Neural cell (in vitro differentiated cells): ENCODE measurements at regions not wholly inside any gene's neighbourhood (a gene's known extent, or its start where the extent isn't known, plus 50 kb on each side); places are given as distances from the start of the nearest gene placed in this dataset.

ENCODE experiments used
- H2AFZ ChIP-seq: fragments of 200-600, 300-800 bp; sonication (generic), shearing (Covaris generic); 2 replicates; pipeline ENCODE4 v1.6.0; 2014; ENCODE audit warnings: low read depth, mild to moderate bottlenecking, antibody characterized with exemption, low read length, moderate library complexity
- H3F3A ChIP-seq: fragments of 200-600 bp; shearing (Covaris generic); 2 replicates; pipeline ENCODE4 v1.6.1; 2016; ENCODE audit warnings: mild to moderate bottlenecking, moderate library complexity, mixed read lengths, antibody characterized with exemption, low read length; ENCODE audit not compliant: insufficient read depth, poor library complexity, severe bottlenecking
- H3K27ac ChIP-seq: fragments of 200-600, 300-800 bp; sonication (generic), shearing (Covaris generic); 2 replicates; pipeline ENCODE4 v1.5.1; 2014; ENCODE audit warnings: mild to moderate bottlenecking, low read length, moderate library complexity
- H3K27me3 ChIP-seq: fragments of 300-800, 200-600 bp; sonication (generic), shearing (Covaris generic); 2 replicates; pipeline ENCODE4 v1.6.0; 2014; ENCODE audit warnings: mild to moderate bottlenecking, low read depth, low read length, moderate library complexity; ENCODE audit not compliant: insufficient read depth
- H3K36me3 ChIP-seq: fragments of 300-800, 200-600 bp; sonication (generic), shearing (Covaris generic); 2 replicates; pipeline ENCODE4 v1.5.1; 2014; ENCODE audit warnings: mild to moderate bottlenecking, antibody characterized with exemption, low read length, moderate library complexity; ENCODE audit not compliant: insufficient read depth
- H3K4me2 ChIP-seq: fragments of 300-800, 200-600 bp; sonication (generic), shearing (Covaris generic); 2 replicates; pipeline ENCODE4 v1.6.0; 2014; ENCODE audit warnings: mild to moderate bottlenecking, low read length
- H3K4me3 ChIP-seq: fragments of 300-800, 200-600 bp; sonication (generic), shearing (Covaris generic); 2 replicates; pipeline ENCODE4 v1.5.1; 2014; ENCODE audit warnings: mild to moderate bottlenecking, low read length, moderate library complexity
- H3K79me2 ChIP-seq: fragments of 200-600 bp; shearing (Covaris generic); replicated peaks from 2 replicates; pipeline ENCODE4 v1.6.0; 2014; ENCODE audit warnings: mild to moderate bottlenecking, low read length, moderate library complexity; ENCODE audit not compliant: insufficient read depth
- H3K9ac ChIP-seq: fragments of 300-800, 200-600 bp; sonication (generic), shearing (Covaris generic); 2 replicates; pipeline ENCODE4 v1.6.1; 2016; ENCODE audit warnings: mild to moderate bottlenecking, low read length, mixed read lengths
- H3K9me2 ChIP-seq: fragments of 200-600 bp; shearing (Covaris generic); 2 replicates; pipeline ENCODE4 v1.6.1; 2016; ENCODE audit warnings: mild to moderate bottlenecking, low read length, mixed read lengths; ENCODE audit not compliant: insufficient read depth
- H3K9me3 ChIP-seq: fragments of 200-600, 300-800 bp; sonication (generic), shearing (Covaris generic); 2 replicates; pipeline ENCODE4 v1.6.1; 2016; ENCODE audit warnings: mild to moderate bottlenecking, mixed run types, low read length, moderate library complexity, mixed read lengths
- H4K20me1 ChIP-seq: fragments of 200-600 bp; shearing (Covaris generic); 2 replicates; pipeline ENCODE4 v1.6.1; 2016; ENCODE audit warnings: mild to moderate bottlenecking, mixed run types; ENCODE audit not compliant: insufficient read depth
- CTCF ChIP-seq: fragments of 450-650 bp; IDR thresholded peaks from 2 replicates; pipeline ENCODE4 v1.5.1; 2014; ENCODE audit warnings: antibody characterized with exemption, mild to moderate bottlenecking, moderate library complexity; ENCODE audit not compliant: poor library complexity, severe bottlenecking
- EP300 ChIP-seq: fragments of 450-650 bp; conservative IDR thresholded peaks from 2 replicates; pipeline ENCODE4 v1.6.1; 2014; ENCODE audit warnings: antibody characterized with exemption, mild to moderate bottlenecking, moderate library complexity; ENCODE audit not compliant: poor library complexity, severe bottlenecking
- EZH2 ChIP-seq: fragments of 200-600, 300-800 bp; shearing (Covaris generic), sonication (generic); IDR thresholded peaks from 2 replicates; pipeline ENCODE4 v1.6.1; 2014; ENCODE audit warnings: antibody characterized with exemption, low read length, borderline replicate concordance, mild to moderate bottlenecking; ENCODE audit not compliant: insufficient read depth, poor library complexity, severe bottlenecking
- MXI1 ChIP-seq: fragments of 450-650 bp; conservative IDR thresholded peaks from 2 replicates; pipeline ENCODE4 v1.6.1; 2014; ENCODE audit warnings: antibody characterized with exemption, mild to moderate bottlenecking; ENCODE audit not compliant: poor library complexity, severe bottlenecking
- POLR2AphosphoS5 ChIP-seq: IDR thresholded peaks from 2 replicates; pipeline ENCODE4 v1.6.1; 2012
- RAD21 ChIP-seq: fragments of 450-650 bp; conservative IDR thresholded peaks from 2 replicates; pipeline ENCODE4 v1.6.1; 2014; ENCODE audit warnings: antibody characterized with exemption, mild to moderate bottlenecking, moderate library complexity
- REST ChIP-seq: IDR thresholded peaks from 2 replicates; pipeline ENCODE4 v1.6.1; 2012; ENCODE audit warnings: borderline replicate concordance
- SMC3 ChIP-seq: fragments of 450-650 bp; conservative IDR thresholded peaks from 2 replicates; pipeline ENCODE4 v1.6.1; 2014; ENCODE audit warnings: antibody characterized with exemption, mild to moderate bottlenecking, moderate library complexity; ENCODE audit not compliant: poor library complexity
- TAF1 ChIP-seq: IDR thresholded peaks from 2 replicates; pipeline ENCODE4 v1.6.1; 2012; ENCODE audit warnings: low read depth

- H2AFZ ChIP-seq = no peak overlapping the region
- H3K27ac ChIP-seq = no peak overlapping the region
- no peaks in the 10 kb centered on the region for H3K9me2 ChIP-seq
- H3K9ac ChIP-seq = no peak overlapping the region
- no peaks in the 10 kb centered on the region for H4K20me1 ChIP-seq
- no peaks in the 10 kb centered on the region for H3K9me3 ChIP-seq
- no peaks in the 10 kb centered on the region for H3K36me3 ChIP-seq
- H3K4me3 ChIP-seq = no peak overlapping the region
- H3K27me3 ChIP-seq = no peaks in the 10 kb centered on the region
- no peaks in the 10 kb centered on the region for H3F3A ChIP-seq
- no peaks in the 10 kb centered on the region for H3K79me2 ChIP-seq
- TF ChIP-seq SMC3 = no peak
- no peak for TF ChIP-seq TAF1
- TF ChIP-seq CTCF = no peak
- TF ChIP-seq POLR2AphosphoS5 = no peak
- TF ChIP-seq RAD21 = no peak
- no peak for TF ChIP-seq EZH2
- no peak overlapping the region for H3K4me2 ChIP-seq
These were observed 180.7 kb upstream of the KLF14 start for GRCh38 chr7:130914554-130915294.

GRCh38 chr7:130917669-130918128 lies 183.7 kb upstream of the KLF14 start:
- Histone ChIP-seq H3K9ac (no peak overlapping the region), H3K9me3 (no peaks in the 10 kb centered on the region), H3K4me3 (no peak overlapping the region), H3K27ac (no peak overlapping the region), H3K27me3 (no peaks in the 10 kb centered on the region), H3F3A (no peaks in the 10 kb centered on the region), H3K79me2 (no peaks in the 10 kb centered on the region), H3K36me3 (no peaks in the 10 kb centered on the region), H2AFZ (no peak overlapping the region), H3K9me2 (no peaks in the 10 kb centered on the region), H4K20me1 (no peaks in the 10 kb centered on the region), H3K4me2 (no peak overlapping the region)
- no peak for TF ChIP-seq SMC3
- no peak for TF ChIP-seq EP300
- no peak for TF ChIP-seq POLR2AphosphoS5
- no peak for TF ChIP-seq CTCF
- no peak for TF ChIP-seq RAD21
- TF ChIP-seq MXI1 = no peak
- TF ChIP-seq EZH2 = no peak
- TF ChIP-seq REST = no peak
